IMR-90 (cell line): ENCODE measurements at regions not wholly inside any gene's neighbourhood (a gene's known extent, or its start where the extent isn't known, plus 50 kb on each side); places are given as distances from the start of the nearest gene placed in this dataset.

ENCODE experiments used
- ATAC-seq: fragments of 200-7000 bp; cut with Tn5 transposase; 2 replicates; pipeline ENCODE4 v1.9.1; 2020; ENCODE audit warnings: low read depth, mild to moderate bottlenecking, moderate library complexity
- BruUV-seq: library from RNA; stranded (reverse); fragments of 400-500 nt; replicated peaks from 2 replicates; lab custom pipeline; 2021; lab: Mats Ljungman, UMichigan
- CTCF ChIA-PET: fragments of 300-600 bp; formaldehyde crosslinking; extraction: SDS; loops from one replicate; lab custom pipeline; 2021; ENCODE audit warnings: antibody characterized with exemption; lab: Yijun Ruan, JAX
- POLR2A ChIA-PET: fragments of 300-600 bp; sonication (Branson Sonifier 250); formaldehyde crosslinking; loops from one replicate; lab custom pipeline; 2022; ENCODE audit warnings: antibody characterized with exemption; ENCODE audit not compliant: unreplicated experiment; lab: Charles Lee
- DNase-seq: peaks from one replicate; pipeline ENCODE4 v3.0.0; 2013
- H2AFZ ChIP-seq: replicated peaks from 2 replicates; pipeline ENCODE3; 2013; ENCODE audit warnings: low read length, mild to moderate bottlenecking; ENCODE audit not compliant: poor library complexity
- H2AK5ac ChIP-seq: 2 replicates; pipeline ENCODE4 v1.6.1; 2013; ENCODE audit warnings: low read depth, low read length, inconsistent platforms
- H2AK9ac ChIP-seq: replicated peaks from 2 replicates; pipeline ENCODE3; 2013; ENCODE audit warnings: mild to moderate bottlenecking, low read depth, low read length, moderate library complexity; ENCODE audit not compliant: poor library complexity
- H2BK120ac ChIP-seq: 2 replicates; pipeline ENCODE4 v1.6.1; 2013; ENCODE audit warnings: low read depth, low read length, inconsistent platforms
- H2BK15ac ChIP-seq: 3 replicates; pipeline ENCODE4 v1.6.1; 2013; ENCODE audit warnings: low read depth, low read length, inconsistent platforms
- H2BK20ac ChIP-seq: 2 replicates; pipeline ENCODE4 v1.6.1; 2013; ENCODE audit warnings: low read depth, mild to moderate bottlenecking, inconsistent platforms, low read length, moderate library complexity
- H2BK5ac ChIP-seq: 2 replicates; pipeline ENCODE4 v1.6.1; 2013; ENCODE audit warnings: mild to moderate bottlenecking, low read depth, low read length, inconsistent platforms; ENCODE audit not compliant: poor library complexity, severe bottlenecking
- H3K14ac ChIP-seq: replicated peaks from 2 replicates; pipeline ENCODE4 v1.6.1; 2013; ENCODE audit warnings: low read depth, low read length, inconsistent platforms
- H3K18ac ChIP-seq: 2 replicates; pipeline ENCODE4 v1.6.1; 2013; ENCODE audit warnings: low read depth, low read length, control low read depth
- H3K23ac ChIP-seq: 2 replicates; pipeline ENCODE4 v1.6.1; 2013; ENCODE audit warnings: low read depth, low read length, inconsistent platforms
- H3K27ac ChIP-seq: 2 replicates; pipeline ENCODE4 v1.5.1; 2013; ENCODE audit warnings: mild to moderate bottlenecking, control low read depth, low read length; ENCODE audit not compliant: insufficient read depth
- H3K27me3 ChIP-seq: 2 replicates; pipeline ENCODE4 v1.6.1; 2013; ENCODE audit warnings: low read length; ENCODE audit not compliant: control insufficient read depth, insufficient read depth
- H3K36me3 ChIP-seq: 2 replicates; pipeline ENCODE4 v1.6.1; 2013; ENCODE audit warnings: low read length, mixed read lengths; ENCODE audit not compliant: control insufficient read depth, insufficient read depth
- H3K4ac ChIP-seq: 2 replicates; pipeline ENCODE4 v1.6.1; 2013; ENCODE audit warnings: low read depth, low read length, inconsistent platforms
- H3K4me1 ChIP-seq: 2 replicates; pipeline ENCODE4 v1.6.1; 2013; ENCODE audit warnings: low read length, mixed read lengths; ENCODE audit not compliant: control insufficient read depth, insufficient read depth
- H3K4me2 ChIP-seq: 2 replicates; pipeline ENCODE4 v1.6.1; 2013; ENCODE audit warnings: low read depth, mild to moderate bottlenecking, control low read depth, low read length, moderate library complexity
- H3K4me3 ChIP-seq: 2 replicates; pipeline ENCODE4 v1.5.1; 2013; ENCODE audit warnings: low read depth, mild to moderate bottlenecking, control low read depth, low read length, moderate library complexity; ENCODE audit not compliant: insufficient read depth
- H3K56ac ChIP-seq: 2 replicates; pipeline ENCODE4 v1.6.1; 2013; ENCODE audit warnings: low read length, inconsistent platforms; ENCODE audit not compliant: insufficient read depth; ENCODE audit errors: extremely low read depth
- H3K79me1 ChIP-seq, 2 experiments: 2 replicates each; pipeline ENCODE4 v1.6.1; 2013; ENCODE audit warnings: low read length in 2 of 2, inconsistent platforms in 1 of 2, low read depth in 1 of 2
- H3K9ac ChIP-seq: 2 replicates; pipeline ENCODE4 v1.6.1; 2013; ENCODE audit warnings: low read depth, low read length, control low read depth
- H3K9me1 ChIP-seq: 2 replicates; pipeline ENCODE4 v1.6.1; 2013; ENCODE audit warnings: low read length, inconsistent platforms; ENCODE audit not compliant: insufficient read depth
- H3K9me3 ChIP-seq: 2 replicates; pipeline ENCODE4 v1.6.1; 2013; ENCODE audit warnings: low read length; ENCODE audit not compliant: control insufficient read depth, insufficient read depth
- H4K20me1 ChIP-seq: 2 replicates; pipeline ENCODE4 v1.6.1; 2013; ENCODE audit warnings: low read length, inconsistent platforms; ENCODE audit not compliant: insufficient read depth
- H4K5ac ChIP-seq: 2 replicates; pipeline ENCODE4 v1.6.1; 2013; ENCODE audit warnings: mild to moderate bottlenecking, low read depth, low read length, control low read depth
- H4K8ac ChIP-seq, 2 experiments: 2 replicates each; pipeline ENCODE4 v1.6.1; 2013; ENCODE audit warnings: low read depth in 2 of 2, low read length in 2 of 2, control low read depth in 1 of 2, inconsistent platforms in 1 of 2
- H4K91ac ChIP-seq: 2 replicates; pipeline ENCODE4 v1.6.1; 2013; ENCODE audit warnings: low read depth, low read length, inconsistent platforms; ENCODE audit not compliant: insufficient read depth
- BHLHE40 ChIP-seq: fragments of 150-350 bp; IDR thresholded peaks from 2 replicates; pipeline ENCODE4 v1.6.1; 2016; ENCODE audit warnings: mild to moderate bottlenecking, low read depth, low read length
- CEBPB ChIP-seq: IDR thresholded peaks from 2 replicates; pipeline ENCODE4 v1.6.1; 2012; ENCODE audit warnings: low read depth, low read length, improper control_type of control experiment
- CHD1 ChIP-seq: IDR thresholded peaks from 2 replicates; pipeline ENCODE4 v1.6.1; 2012; ENCODE audit warnings: low read depth, low read length, improper control_type of control experiment
- CTCF ChIP-seq: conservative IDR thresholded peaks from 2 replicates; pipeline ENCODE4 v1.5.1; 2012; ENCODE audit warnings: mild to moderate bottlenecking, low read depth, low read length, improper control_type of control experiment
- ELK1 ChIP-seq: fragments of 150-350 bp; IDR thresholded peaks from 2 replicates; pipeline ENCODE4 v1.6.1; 2016; ENCODE audit warnings: low read depth, mild to moderate bottlenecking, low read length, moderate library complexity, borderline replicate concordance
- FOS ChIP-seq: fragments of 150-350 bp; IDR thresholded peaks from 2 replicates; pipeline ENCODE4 v1.6.1; 2016; ENCODE audit warnings: low read depth, low read length
- MAZ ChIP-seq: IDR thresholded peaks from 2 replicates; pipeline ENCODE4 v1.6.1; 2012; ENCODE audit warnings: low read depth, mild to moderate bottlenecking, low read length, improper control_type of control experiment, moderate library complexity, borderline replicate concordance
- MXI1 ChIP-seq: IDR thresholded peaks from 2 replicates; pipeline ENCODE4 v1.6.1; 2012; ENCODE audit warnings: low read depth, mild to moderate bottlenecking, low read length, moderate library complexity, borderline replicate concordance
- NFE2L2 ChIP-seq: fragments of 150-350 bp; IDR thresholded peaks from 2 replicates; pipeline ENCODE4 v1.6.1; 2016; ENCODE audit warnings: low read depth, mild to moderate bottlenecking, low read length
- POLR2A ChIP-seq: IDR thresholded peaks from 2 replicates; pipeline ENCODE4 v1.6.1; 2012; ENCODE audit warnings: mild to moderate bottlenecking, low read depth, low read length
- RAD21 ChIP-seq: IDR thresholded peaks from 2 replicates; pipeline ENCODE4 v1.6.1; 2012; ENCODE audit warnings: low read length, improper control_type of control experiment
- RFX5 ChIP-seq: IDR thresholded peaks from 2 replicates; pipeline ENCODE4 v1.8.0; 2012; ENCODE audit warnings: low read depth, mild to moderate bottlenecking, low read length, moderate library complexity
- USF2 ChIP-seq: fragments of 150-350 bp; IDR thresholded peaks from 2 replicates; pipeline ENCODE4 v1.6.1; 2017; ENCODE audit warnings: mild to moderate bottlenecking, antibody characterized with exemption, low read length, low read depth
- WGBS, 2 experiments: methylation state at CpG; one replicate each; pipeline versions ENCODE4 v1.1.5 to v1.1.7; 2013; ENCODE audit warnings: missing lambda C conversion rate in 2 of 2; ENCODE audit not compliant: insufficient read length in 1 of 2; ENCODE audit errors: extremely low coverage in 2 of 2; 5-methylcytosine and 5-hydroxymethylcytosine counted together
- dilution Hi-C: fragments of 300-500 bp; cut with HindIII; formaldehyde crosslinking; loops from one replicate; pipeline ENCODE4 v1.14.3; 2018; ENCODE audit warnings: low sequenced_read_pairs; ENCODE audit not compliant: unreplicated experiment
- in situ Hi-C: fragments of 300-500 bp; cut with MboI; formaldehyde crosslinking; loops from 3 replicates; pipeline ENCODE4 v1.14.3; 2019; ENCODE audit warnings: low sequenced_read_pairs, inconsistent platforms, mixed read lengths
- intact Hi-C: fragments of 100-400 bp; cut with micrococcal nuclease; formaldehyde crosslinking; loops from 2 replicates; pipeline ENCODE4 v1.10.0; 2022

GRCh38 chr11:42036201-42036600 lies 576.7 kb upstream of the LRRC4C start:
- Histone ChIP-seq H3K4me3 (no peak overlapping the region), H2BK20ac (no peak overlapping the region), H3K36me3 (no peaks in the 10 kb centered on the region), H3K4me1 (no peaks in the 10 kb centered on the region), H4K5ac (no peak overlapping the region), H2AFZ (no peak overlapping the region), H2AK5ac (no peak overlapping the region), H3K79me1 (no peaks in the 10 kb centered on the region), H3K4ac (no peak overlapping the region), H3K9me1 (no peaks in the 10 kb centered on the region), H4K91ac (no peak overlapping the region), H3K18ac (no peak overlapping the region), H4K20me1 (no peaks in the 10 kb centered on the region), H3K9ac (no peak overlapping the region), H2BK5ac (no peak overlapping the region), H3K14ac (no peak overlapping the region), H3K27me3 (no peaks in the 10 kb centered on the region), H4K8ac (no peak overlapping the region), H3K27ac (no peak overlapping the region), H3K9me3 (peaks cover 2% of the 10 kb centered on the region; the same call in 1 of the 2 replicates), H3K4me2 (no peak overlapping the region), H2AK9ac (no peak overlapping the region), H2BK120ac (no peak overlapping the region), H3K56ac (no peak overlapping the region), H2BK15ac (no peak overlapping the region), H3K23ac (no peak overlapping the region)
- no peak for TF ChIP-seq MAZ
- no peak for TF ChIP-seq MXI1
- no peak for TF ChIP-seq NFE2L2
- TF ChIP-seq RFX5, result no peak
- TF ChIP-seq ELK1, result no peak
- TF ChIP-seq RAD21, result no peak
- TF ChIP-seq CTCF, result no peak
- no peak for TF ChIP-seq CEBPB
- TF ChIP-seq BHLHE40, result no peak
- TF ChIP-seq CHD1, result no peak
- TF ChIP-seq USF2, result no peak
- TF ChIP-seq FOS, result no peak
- no peak for TF ChIP-seq POLR2A
- CTCF ChIA-PET, result no interaction called here
- intact Hi-C loops (no loop called here), in situ Hi-C loops (no loop called here), dilution Hi-C loops (no loop called here)
- no peak for DNase-seq
- no CpG with 5 or more reads among the region's 2 CpGs for WGBS, 2 experiments
- ATAC-seq, result no peak
- POLR2A ChIA-PET, result no interaction called here
- BruUV-seq, result no TSS peak
